Spinal cord (tissue), 9 donors: ENCODE measurements at regions not wholly inside any gene's neighbourhood (a gene's known extent, or its start where the extent isn't known, plus 50 kb on each side); places are given as distances from the start of the nearest gene placed in this dataset.

Experiments
- DNase-seq, 6 donors: peaks; one replicate each; pipeline versions ENCODE4 v3.0.0 to v3.0.0-alpha.2; 2013 to 2015; ENCODE audit warnings: low spot score in 6 of 6, low read depth in 4 of 6
- H3K27ac ChIP-seq: one replicate; pipeline ENCODE4 v1.5.1; 2013; ENCODE audit warnings: low read depth, low read length, control low read depth
- H3K27me3 ChIP-seq: one replicate; pipeline ENCODE4 v1.6.1; 2013; ENCODE audit warnings: low read length; ENCODE audit not compliant: control insufficient read depth, insufficient read depth
- H3K36me3 ChIP-seq: one replicate; pipeline ENCODE4 v1.6.1; 2013; ENCODE audit warnings: low read length; ENCODE audit not compliant: control insufficient read depth, insufficient read depth
- H3K4me1 ChIP-seq: one replicate; pipeline ENCODE4 v1.6.1; 2013; ENCODE audit warnings: low read length; ENCODE audit not compliant: control insufficient read depth, insufficient read depth
- H3K4me3 ChIP-seq: one replicate; pipeline ENCODE4 v1.5.1; 2013; ENCODE audit warnings: low read depth, low read length, control low read depth
- H3K9me3 ChIP-seq: one replicate; pipeline ENCODE4 v1.6.1; 2013; ENCODE audit warnings: low read length; ENCODE audit not compliant: control insufficient read depth, insufficient read depth
- WGBS: methylation state at CpG from one replicate; pipeline ENCODE4 v1.1.5; 2013; ENCODE audit warnings: missing lambda C conversion rate; ENCODE audit not compliant: insufficient coverage; 5-methylcytosine and 5-hydroxymethylcytosine counted together
- donor health status: healthy.

DNA sequence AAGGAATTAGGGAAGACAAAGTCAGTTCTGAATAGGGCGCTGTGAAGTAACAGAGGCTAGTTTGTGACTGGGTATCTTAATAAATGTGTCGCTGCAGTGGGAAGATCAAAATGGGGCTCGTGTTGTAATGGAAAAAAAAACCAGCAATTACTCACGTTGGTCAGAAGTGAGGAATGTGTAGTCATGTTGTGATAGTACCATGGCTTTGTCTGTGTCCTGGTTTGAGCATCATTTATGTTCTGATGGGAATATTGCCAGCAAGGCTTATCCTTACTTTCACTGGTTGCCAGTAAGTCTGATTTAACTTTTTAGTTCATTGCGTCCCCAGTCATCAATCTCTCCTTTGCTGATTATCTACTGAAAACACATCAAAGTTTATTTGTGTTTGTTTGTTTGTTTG, 467.6 kb downstream of the NYAP2 start:
- DNase-seq = no peak
- H3K9me3 ChIP-seq = no peaks in the 10 kb centered on the region
- no peak overlapping the region for H3K4me3 ChIP-seq
- H3K4me1 ChIP-seq = no peaks in the 10 kb centered on the region
- H3K36me3 ChIP-seq = no peaks in the 10 kb centered on the region
- WGBS = 33% methylated on average over 4 of the region's 5 CpGs
- no peak overlapping the region for H3K27ac ChIP-seq
- no peaks in the 10 kb centered on the region for H3K27me3 ChIP-seq

GRCh38 chr2:225865468-225865867, 466.0 kb downstream of the NYAP2 start:
- H3K4me3 ChIP-seq = no peak overlapping the region
- no peaks in the 10 kb centered on the region for H3K36me3 ChIP-seq
- H3K27ac ChIP-seq = no peak overlapping the region
- DNase-seq = no peak
- no peaks in the 10 kb centered on the region for H3K4me1 ChIP-seq
- no peaks in the 10 kb centered on the region for H3K9me3 ChIP-seq
- no peaks in the 10 kb centered on the region for H3K27me3 ChIP-seq

DNA sequence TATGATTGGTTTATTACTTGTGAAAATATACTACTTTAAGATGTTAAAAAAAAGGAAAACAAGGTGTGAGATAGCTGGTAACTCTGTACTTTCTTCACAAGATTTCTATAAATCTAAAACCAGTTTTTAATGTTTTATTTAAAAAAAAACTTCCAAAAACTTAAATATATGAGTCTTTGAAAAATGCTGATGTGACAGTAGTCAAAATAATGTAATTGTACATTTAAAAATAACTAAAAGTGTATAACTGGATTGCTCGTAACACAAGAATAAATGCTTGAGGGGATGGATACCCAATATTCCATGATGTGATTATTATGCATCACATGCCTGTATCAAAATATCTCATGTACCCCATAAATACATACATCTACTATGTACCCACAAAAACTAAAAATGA, 464.9 kb downstream of the NYAP2 start:
- Histone ChIP-seq H3K9me3 (no peaks in the 10 kb centered on the region), H3K27me3 (no peaks in the 10 kb centered on the region), H3K4me3 (no peak overlapping the region), H3K27ac (no peak overlapping the region), H3K4me1 (no peaks in the 10 kb centered on the region), H3K36me3 (no peaks in the 10 kb centered on the region)
- DNase-seq = no peak
- WGBS = no CpG with 5 or more reads among the region's 1 CpG

DNA sequence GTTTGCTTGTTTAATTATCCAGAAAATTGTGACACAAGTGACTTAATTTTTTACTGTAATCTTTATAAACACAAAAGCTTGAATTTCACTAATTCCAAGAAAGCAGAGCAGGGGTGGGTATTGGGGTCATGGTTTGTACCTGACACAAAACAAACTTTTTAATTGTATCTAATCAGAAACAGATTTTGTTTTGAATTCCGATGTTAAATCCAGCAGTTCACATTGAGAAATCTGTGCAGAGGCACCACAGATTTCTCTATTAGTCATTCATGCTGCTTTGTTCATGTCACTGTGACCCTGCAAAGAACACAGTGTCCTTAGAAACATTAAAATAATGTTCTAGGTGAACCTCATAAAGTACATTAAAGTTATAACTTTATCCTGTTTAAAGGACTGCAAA, 443.4 kb downstream of the NYAP2 start:
- H3K27me3 ChIP-seq = no peaks in the 10 kb centered on the region
- no peak overlapping the region for H3K27ac ChIP-seq
- DNase-seq = no peak
- H3K4me1 ChIP-seq = no peaks in the 10 kb centered on the region
- H3K4me3 ChIP-seq = no peak overlapping the region
- no peaks in the 10 kb centered on the region for H3K36me3 ChIP-seq
- no CpG with 5 or more reads among the region's 1 CpG for WGBS
- H3K9me3 ChIP-seq = no peaks in the 10 kb centered on the region

DNA sequence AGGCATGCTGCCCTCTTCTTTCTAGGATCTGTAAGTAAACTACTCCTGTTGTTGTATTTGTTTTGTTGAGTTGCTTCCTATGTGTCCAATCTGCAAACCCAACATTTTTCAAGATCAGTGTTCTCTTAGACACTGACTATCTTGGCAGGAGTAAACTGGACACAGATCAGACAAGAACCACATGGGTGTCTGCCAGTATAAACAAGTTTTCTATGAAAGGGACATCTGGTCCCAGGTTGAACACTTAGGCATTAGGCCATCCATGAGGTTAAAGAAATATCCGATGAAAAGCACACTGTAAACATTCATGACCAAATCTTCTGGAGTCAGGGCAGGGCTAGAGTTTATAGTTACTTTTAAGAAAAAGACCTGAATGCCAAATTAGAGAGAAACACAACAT, 441.8 kb downstream of the NYAP2 start:
- no CpG with 5 or more reads among the region's 1 CpG for WGBS
- Histone ChIP-seq H3K4me3 (no peak overlapping the region), H3K27me3 (no peaks in the 10 kb centered on the region), H3K9me3 (no peaks in the 10 kb centered on the region), H3K27ac (no peak overlapping the region), H3K4me1 (no peaks in the 10 kb centered on the region), H3K36me3 (no peaks in the 10 kb centered on the region)
- DNase-seq = peak in 2 of 6 donors; percentile 6 to 49

DNA sequence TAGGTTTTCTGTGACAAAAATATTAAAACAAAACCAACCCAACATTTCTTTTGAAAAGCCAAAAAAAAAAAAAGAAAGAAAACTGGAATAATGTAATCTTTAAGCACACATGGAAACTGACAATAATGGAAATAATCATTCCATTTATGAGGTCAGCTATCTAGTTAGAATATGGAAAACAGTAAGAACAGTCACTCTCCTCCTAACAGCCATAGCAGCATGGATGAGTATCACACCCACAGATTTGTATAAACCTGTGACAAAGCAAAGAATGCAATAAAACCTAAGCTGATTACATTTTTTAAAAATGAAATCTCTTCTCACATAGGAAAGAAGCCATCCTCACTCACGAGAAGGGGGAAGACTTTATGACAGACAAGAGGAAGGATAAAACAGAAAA, 437.8 kb downstream of the NYAP2 start:
- Histone ChIP-seq H3K27me3 (no peaks in the 10 kb centered on the region), H3K4me3 (no peak overlapping the region), H3K4me1 (no peaks in the 10 kb centered on the region), H3K9me3 (no peaks in the 10 kb centered on the region), H3K27ac (no peak overlapping the region), H3K36me3 (no peaks in the 10 kb centered on the region)
- no peak for DNase-seq
- WGBS = no CpG with 5 or more reads among the region's 1 CpG

DNA sequence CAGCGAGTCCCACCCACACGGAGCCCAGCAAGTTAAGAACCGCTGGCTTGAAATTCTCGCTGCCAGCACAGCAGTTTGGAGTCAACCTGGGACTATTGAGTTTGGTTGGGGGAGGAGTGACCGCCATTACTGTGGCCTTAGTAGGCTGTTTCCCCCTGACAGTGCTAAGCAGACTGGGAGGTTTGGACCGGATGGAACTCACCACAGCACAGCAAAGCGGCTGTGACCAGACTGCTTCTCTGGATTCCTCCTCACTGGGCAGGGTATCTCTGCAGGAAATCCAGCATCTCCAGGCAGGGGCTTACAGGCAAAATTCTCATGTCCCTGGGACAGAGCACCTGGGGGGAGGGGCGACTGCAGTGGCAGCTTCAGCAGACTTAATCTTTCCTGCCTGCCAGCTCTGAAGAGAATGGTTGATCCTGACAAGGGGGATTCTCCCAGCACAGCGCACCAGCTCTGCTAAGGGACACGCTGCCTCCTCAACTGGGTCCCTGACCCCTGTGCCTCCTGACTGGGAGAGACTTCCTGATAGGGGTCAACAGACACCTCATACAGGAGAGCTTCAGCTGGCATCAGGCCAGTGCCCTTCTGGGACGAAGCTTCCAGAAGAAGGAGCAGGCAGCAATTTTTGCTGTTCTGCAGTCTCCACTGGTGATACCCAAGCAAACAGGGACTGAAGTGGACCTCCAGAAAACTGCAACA, 425.4 kb downstream of the NYAP2 start:
- Histone ChIP-seq H3K36me3 (no peaks in the 10 kb centered on the region), H3K27ac (no peak overlapping the region), H3K9me3 (no peaks in the 10 kb centered on the region), H3K27me3 (no peaks in the 10 kb centered on the region), H3K4me1 (no peaks in the 10 kb centered on the region), H3K4me3 (no peak overlapping the region)
- DNase-seq = no peak
- 90% methylated on average over 11 of the region's 11 CpGs for WGBS

DNA sequence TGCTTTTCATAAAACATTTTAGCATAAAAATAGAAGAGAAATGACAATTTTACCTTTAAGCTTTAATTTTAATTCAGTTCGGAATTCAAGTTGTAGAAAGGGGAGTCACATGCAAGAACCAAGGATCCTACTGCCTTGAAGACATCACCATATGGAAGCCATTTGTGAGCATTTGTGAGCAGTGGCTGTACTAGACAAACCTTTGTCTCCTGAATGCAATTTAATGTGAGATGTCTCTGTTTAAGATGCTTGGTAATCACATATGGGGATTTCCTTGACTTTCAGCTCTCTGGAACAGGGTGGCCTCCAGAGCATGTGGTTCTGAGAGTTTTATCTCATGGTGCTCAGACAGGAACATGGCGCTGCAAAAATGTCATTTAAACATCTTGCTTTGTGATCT, 421.8 kb downstream of the NYAP2 start:
- H3K27ac ChIP-seq = no peak overlapping the region

DNA sequence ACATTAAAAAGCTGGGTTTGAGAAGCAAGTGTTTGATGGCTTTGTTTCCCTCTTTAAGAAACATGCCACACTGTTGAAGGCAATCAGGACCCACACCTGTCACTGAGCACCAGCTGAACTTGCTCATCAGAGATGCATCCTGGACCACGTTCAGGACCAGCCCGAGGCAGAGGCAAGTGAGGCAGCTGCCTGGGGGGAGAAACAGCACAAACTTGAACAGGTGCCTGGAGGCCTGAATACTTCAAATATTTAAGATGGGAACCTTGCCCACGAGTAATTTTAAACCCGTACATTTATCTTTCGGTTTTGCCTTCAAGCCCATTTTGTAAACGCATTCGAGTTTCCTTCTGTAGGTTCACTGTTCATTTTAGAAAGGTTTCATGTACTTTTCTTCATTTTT, 421.3 kb downstream of the NYAP2 start:
- 58% methylated on average over 2 of the region's 7 CpGs for WGBS
- DNase-seq = peak in 2 of 6 donors; percentile 38 to 87
- H3K27ac ChIP-seq = no peak overlapping the region

More for the DNA sequence above, 421.8 kb downstream of the NYAP2 start:
- no peak overlapping the region for H3K4me3 ChIP-seq
- no peaks in the 10 kb centered on the region for H3K9me3 ChIP-seq
- DNase-seq = peak in 1 of 6 donors; percentile 64
- H3K4me1 ChIP-seq = no peaks in the 10 kb centered on the region
- no peaks in the 10 kb centered on the region for H3K27me3 ChIP-seq
- WGBS = no CpG with 5 or more reads among the region's 2 CpGs
- H3K36me3 ChIP-seq = no peaks in the 10 kb centered on the region

DNA sequence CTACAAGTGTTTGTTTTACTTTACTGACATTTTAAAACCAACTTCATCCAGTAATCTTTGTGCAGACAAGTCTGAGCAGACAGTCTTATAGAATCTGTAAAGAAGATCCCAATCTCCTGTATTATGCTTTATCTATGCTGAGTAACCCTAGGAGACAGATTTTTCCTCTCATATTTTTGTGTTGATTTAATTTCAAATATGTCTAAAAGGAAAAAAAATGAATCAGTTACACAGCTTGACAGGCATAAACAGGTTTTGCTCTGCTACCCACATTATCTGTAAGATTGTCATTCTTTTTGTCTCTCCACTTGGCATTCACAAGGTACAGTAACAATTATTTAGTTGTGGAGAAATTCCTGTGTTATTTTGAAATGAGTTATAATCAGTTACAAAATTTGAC, 415.0 kb downstream of the NYAP2 start:
- Histone ChIP-seq H3K4me1 (no peaks in the 10 kb centered on the region), H3K36me3 (no peaks in the 10 kb centered on the region), H3K9me3 (no peaks in the 10 kb centered on the region), H3K4me3 (no peak overlapping the region), H3K27me3 (no peaks in the 10 kb centered on the region), H3K27ac (no peak overlapping the region)
- DNase-seq = peak in 1 of 6 donors; percentile 6

More for the DNA sequence above, 421.3 kb downstream of the NYAP2 start:
- no peaks in the 10 kb centered on the region for H3K27me3 ChIP-seq
- H3K9me3 ChIP-seq = no peaks in the 10 kb centered on the region
- no peaks in the 10 kb centered on the region for H3K36me3 ChIP-seq
- no peaks in the 10 kb centered on the region for H3K4me1 ChIP-seq
- no peak overlapping the region for H3K4me3 ChIP-seq
